ENCODE measurements at regions not wholly inside any gene's neighbourhood (a gene's known extent, or its start where the extent isn't known, plus 50 kb on each side); places are given as distances from the start of the nearest gene placed in this dataset.

- Histone ChIP-seq H3K4me3 (no peak overlapping the region), H3K4me1 (no peaks in the 10 kb centered on the region), H3K27me3 (no peaks in the 10 kb centered on the region), H3K27ac (no peak overlapping the region), H3K9me3 (no peaks in the 10 kb centered on the region), H3K36me3 (no peaks in the 10 kb centered on the region)
- no peak for TF ChIP-seq CTCF (IDR thresholded peaks at IDR 0.05)
- no peak for TF ChIP-seq POLR2A (IDR thresholded peaks at IDR 0.05)
- no peak for TF ChIP-seq POLR2AphosphoS5 (IDR thresholded peaks at IDR 0.05; ENCODE audit: insufficient read depth in 1 of 2, low read depth in 1 of 2)
- peak; percentile 56 to 72 for DNase-seq (ENCODE audit: extremely low spot score in 2 of 2)
- intact Hi-C loops (cut with DNase I), result no loop called here
Observed at GRCh38 chr14:101113835-101114725, 210.6 kb upstream of the RTL1 start.

DNA sequence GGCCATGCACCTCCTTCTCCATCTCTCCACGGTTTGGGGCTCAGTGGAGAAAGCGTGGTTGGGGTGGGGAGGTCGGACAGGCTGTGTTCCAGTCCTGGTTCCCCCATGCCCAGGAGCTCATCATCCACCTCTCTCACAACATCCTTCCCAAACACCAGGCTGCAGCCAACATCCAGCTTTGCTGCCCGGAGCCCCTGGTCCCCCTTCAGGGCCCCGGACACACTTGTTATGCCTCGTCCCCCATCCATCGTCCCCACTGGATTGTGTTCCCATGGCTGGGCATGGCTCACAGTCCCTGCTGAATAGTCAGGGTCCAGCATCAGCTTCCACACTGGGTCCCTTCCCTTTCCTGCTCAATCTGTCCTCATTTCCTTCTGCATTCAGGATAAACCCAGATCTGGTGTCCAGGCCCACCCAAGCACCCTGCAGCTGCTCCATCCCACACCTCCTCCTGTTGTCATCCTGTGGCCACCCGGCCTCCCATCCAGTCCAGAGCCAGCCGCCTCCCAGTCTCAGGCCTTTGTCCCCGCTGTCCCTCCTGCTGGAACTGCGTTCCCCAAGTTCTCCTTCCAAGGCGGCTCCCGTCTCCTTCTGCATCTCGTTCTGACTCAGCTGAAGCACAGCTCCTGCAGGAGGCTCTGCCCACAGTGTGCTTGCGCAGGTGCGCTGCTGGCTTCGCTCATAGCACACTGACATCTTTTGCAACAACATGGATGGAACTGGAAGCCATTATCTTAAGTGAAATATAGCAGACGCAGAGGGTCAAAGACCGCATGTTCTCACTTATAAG lies 211.4 kb upstream of the RTL1 start:
- no peak for TF ChIP-seq CTCF (IDR thresholded peaks at IDR 0.05)
- TF ChIP-seq POLR2A (IDR thresholded peaks at IDR 0.05), result no peak
- no peak for TF ChIP-seq POLR2AphosphoS5 (IDR thresholded peaks at IDR 0.05; ENCODE audit: insufficient read depth in 1 of 2, low read depth in 1 of 2)
- H3K27ac ChIP-seq, result no peak overlapping the region
- no peak overlapping the region for H3K4me3 ChIP-seq
- H3K4me1 ChIP-seq, result no peaks in the 10 kb centered on the region
- H3K36me3 ChIP-seq, result no peaks in the 10 kb centered on the region
- no peaks in the 10 kb centered on the region for H3K27me3 ChIP-seq
- intact Hi-C loops (cut with DNase I), result no loop called here
- peak in 1 of 2 donors; percentile 49 for DNase-seq (ENCODE audit: extremely low spot score in 2 of 2)
- no peaks in the 10 kb centered on the region for H3K9me3 ChIP-seq

DNA sequence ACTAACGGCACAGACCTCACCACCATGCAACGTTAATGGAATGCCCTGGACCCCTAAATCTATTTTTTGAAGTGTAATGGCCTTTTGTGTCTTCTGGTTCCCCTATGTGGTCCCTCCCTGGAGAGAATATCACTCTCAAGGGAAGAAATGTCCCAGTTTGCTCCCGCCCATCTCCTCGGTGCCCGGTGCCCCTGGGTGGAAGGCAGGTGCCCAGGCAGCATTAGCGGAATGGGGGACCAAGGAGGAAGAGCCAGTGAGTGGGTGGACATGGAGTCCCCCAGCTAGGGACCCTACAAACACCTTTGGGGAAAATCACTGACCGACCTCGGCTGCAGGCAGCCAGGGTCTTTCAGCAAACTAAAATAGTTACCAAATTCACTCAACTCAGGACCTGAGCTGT lies 212.1 kb upstream of the RTL1 start:
- Histone ChIP-seq H3K27me3 (no peaks in the 10 kb centered on the region), H3K9me3 (no peaks in the 10 kb centered on the region), H3K36me3 (no peaks in the 10 kb centered on the region), H3K4me1 (no peaks in the 10 kb centered on the region), H3K27ac (no peak overlapping the region), H3K4me3 (no peak overlapping the region)
- peak in 1 of 2 donors; percentile 34 for DNase-seq (ENCODE audit: extremely low spot score in 2 of 2)
- intact Hi-C loops (cut with DNase I), result no loop called here
- TF ChIP-seq POLR2A (IDR thresholded peaks at IDR 0.05) (no peak), POLR2AphosphoS5 (IDR thresholded peaks at IDR 0.05; ENCODE audit: insufficient read depth in 1 of 2, low read depth in 1 of 2) (no peak), CTCF (IDR thresholded peaks at IDR 0.05) (no peak)

- Histone ChIP-seq H3K4me1 (no peaks in the 10 kb centered on the region), H3K36me3 (no peaks in the 10 kb centered on the region), H3K27me3 (no peaks in the 10 kb centered on the region), H3K27ac (no peak overlapping the region), H3K4me3 (no peak overlapping the region), H3K9me3 (no peaks in the 10 kb centered on the region)
- DNase-seq (ENCODE audit: extremely low spot score in 2 of 2), result peak in 1 of 2 donors; percentile 44
- no peak for TF ChIP-seq POLR2AphosphoS5 (IDR thresholded peaks at IDR 0.05; ENCODE audit: insufficient read depth in 1 of 2, low read depth in 1 of 2)
- no peak for TF ChIP-seq CTCF (IDR thresholded peaks at IDR 0.05)
- no peak for TF ChIP-seq POLR2A (IDR thresholded peaks at IDR 0.05)
- intact Hi-C loops (cut with DNase I), result no loop called here
Observed at GRCh38 chr14:101116065-101116464, 212.5 kb upstream of the RTL1 start.

All from vagina (tissue), 2 donors.